GM18505 (cell line): ENCODE measurements at regions not wholly inside any gene's neighbourhood (a gene's known extent, or its start where the extent isn't known, plus 50 kb on each side); places are given as distances from the start of the nearest gene placed in this dataset.

ENCODE experiments used
- ATAC-seq: cut with Tn5 transposase; IDR thresholded peaks from one replicate; pipeline ENCODE4 v1.9.1; 2021; ENCODE audit not compliant: unreplicated experiment
- POLR2A ChIP-seq: IDR thresholded peaks from 4 replicates; pipeline ENCODE4 v1.6.1; 2011; ENCODE audit warnings: borderline replicate concordance; ENCODE audit not compliant: insufficient read depth, insufficient read length; ENCODE audit errors: extremely low read depth

- no peak for ATAC-seq
- TF ChIP-seq POLR2A = no peak
Measured at GRCh38 chr17:69969897-69970296, 105.1 kb upstream of the KCNJ16 start.

- ATAC-seq = no peak
- no peak for TF ChIP-seq POLR2A
Measured at GRCh38 chr17:69972251-69972650, 102.8 kb upstream of the KCNJ16 start.

- no peak for ATAC-seq
- no peak for TF ChIP-seq POLR2A
Measured at GRCh38 chr17:69975808-69976207, 99.2 kb upstream of the KCNJ16 start.

- no peak for ATAC-seq
- no peak for TF ChIP-seq POLR2A
Measured at GRCh38 chr17:69978056-69978646, 96.9 kb upstream of the KCNJ16 start.

GRCh38 chr17:69981441-69981840 is 93.6 kb upstream of the KCNJ16 start:
- TF ChIP-seq POLR2A = no peak
- ATAC-seq = no peak

- no peak for TF ChIP-seq POLR2A
- ATAC-seq = no peak
Measured at GRCh38 chr17:69995476-69995875, 79.5 kb upstream of the KCNJ16 start.

GRCh38 chr17:69997332-69997731 is 77.7 kb upstream of the KCNJ16 start:
- no peak for TF ChIP-seq POLR2A
- ATAC-seq = no peak

GRCh38 chr17:69999253-69999652 is 75.8 kb upstream of the KCNJ16 start:
- ATAC-seq = no peak
- no peak for TF ChIP-seq POLR2A

GRCh38 chr17:70006159-70006558 is 68.9 kb upstream of the KCNJ16 start:
- TF ChIP-seq POLR2A = no peak
- ATAC-seq = no peak

- TF ChIP-seq POLR2A = no peak
- ATAC-seq = no peak
Measured at GRCh38 chr17:70011750-70012149, 63.3 kb upstream of the KCNJ16 start.

GRCh38 chr17:70013911-70014310 is 61.1 kb upstream of the KCNJ16 start:
- ATAC-seq = no peak
- TF ChIP-seq POLR2A = no peak

GRCh38 chr17:70017112-70017511 is 57.9 kb upstream of the KCNJ16 start:
- no peak for TF ChIP-seq POLR2A
- no peak for ATAC-seq

- ATAC-seq = no peak
- no peak for TF ChIP-seq POLR2A
Measured at GRCh38 chr17:70017941-70018340, 57.1 kb upstream of the KCNJ16 start.

GRCh38 chr17:70021726-70022125 is 53.3 kb upstream of the KCNJ16 start:
- no peak for ATAC-seq
- no peak for TF ChIP-seq POLR2A

- no peak for ATAC-seq
- no peak for TF ChIP-seq POLR2A
Measured at GRCh38 chr17:70022175-70022574, 52.9 kb upstream of the KCNJ16 start.
